ENCODE measurements at regions not wholly inside any gene's neighbourhood (a gene's known extent, or its start where the extent isn't known, plus 50 kb on each side); places are given as distances from the start of the nearest gene placed in this dataset.

DNA sequence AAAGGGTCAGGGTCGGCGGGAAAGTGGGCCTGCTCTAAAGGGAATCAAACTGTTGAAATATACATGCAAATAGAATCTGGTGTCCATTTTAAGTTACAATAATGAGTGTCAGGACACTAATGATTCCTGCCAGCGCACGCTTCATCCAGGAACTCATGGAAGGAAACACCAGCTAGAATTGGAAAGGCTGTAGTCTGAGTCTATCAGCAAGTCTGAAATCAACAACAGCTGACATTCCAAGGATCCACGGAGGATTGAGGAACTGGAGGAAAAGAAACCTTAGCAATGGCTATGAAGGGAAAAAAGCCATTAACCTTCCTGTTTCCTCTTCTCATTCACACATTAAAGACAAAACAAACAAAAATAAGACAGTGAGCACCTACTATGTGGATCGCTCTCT is 1063.1 kb downstream of the NTRK3 start:
- TF ChIP-seq, protein P1, sequence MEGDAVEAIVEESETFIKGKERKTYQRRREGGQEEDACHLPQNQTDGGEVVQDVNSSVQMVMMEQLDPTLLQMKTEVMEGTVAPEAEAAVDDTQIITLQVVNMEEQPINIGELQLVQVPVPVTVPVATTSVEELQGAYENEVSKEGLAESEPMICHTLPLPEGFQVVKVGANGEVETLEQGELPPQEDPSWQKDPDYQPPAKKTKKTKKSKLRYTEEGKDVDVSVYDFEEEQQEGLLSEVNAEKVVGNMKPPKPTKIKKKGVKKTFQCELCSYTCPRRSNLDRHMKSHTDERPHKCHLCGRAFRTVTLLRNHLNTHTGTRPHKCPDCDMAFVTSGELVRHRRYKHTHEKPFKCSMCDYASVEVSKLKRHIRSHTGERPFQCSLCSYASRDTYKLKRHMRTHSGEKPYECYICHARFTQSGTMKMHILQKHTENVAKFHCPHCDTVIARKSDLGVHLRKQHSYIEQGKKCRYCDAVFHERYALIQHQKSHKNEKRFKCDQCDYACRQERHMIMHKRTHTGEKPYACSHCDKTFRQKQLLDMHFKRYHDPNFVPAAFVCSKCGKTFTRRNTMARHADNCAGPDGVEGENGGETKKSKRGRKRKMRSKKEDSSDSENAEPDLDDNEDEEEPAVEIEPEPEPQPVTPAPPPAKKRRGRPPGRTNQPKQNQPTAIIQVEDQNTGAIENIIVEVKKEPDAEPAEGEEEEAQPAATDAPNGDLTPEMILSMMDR (conservative IDR thresholded peaks at IDR 0.05; ENCODE audit: low read depth, low read length): no peak
- no peak overlapping the region for H3K4me3 ChIP-seq (ENCODE audit: low read depth, low read length)
- no peak for DNase-seq (ENCODE audit: low read depth)

- TF ChIP-seq, protein P1 (conservative IDR thresholded peaks at IDR 0.05; ENCODE audit: low read depth, low read length): no peak
- H3K4me3 ChIP-seq (ENCODE audit: low read depth, low read length): no peak overlapping the region
- no peak for DNase-seq (ENCODE audit: low read depth)
Measured at GRCh38 chr15:87167706-87168105, 1088.0 kb downstream of the AGBL1 start.

DNA sequence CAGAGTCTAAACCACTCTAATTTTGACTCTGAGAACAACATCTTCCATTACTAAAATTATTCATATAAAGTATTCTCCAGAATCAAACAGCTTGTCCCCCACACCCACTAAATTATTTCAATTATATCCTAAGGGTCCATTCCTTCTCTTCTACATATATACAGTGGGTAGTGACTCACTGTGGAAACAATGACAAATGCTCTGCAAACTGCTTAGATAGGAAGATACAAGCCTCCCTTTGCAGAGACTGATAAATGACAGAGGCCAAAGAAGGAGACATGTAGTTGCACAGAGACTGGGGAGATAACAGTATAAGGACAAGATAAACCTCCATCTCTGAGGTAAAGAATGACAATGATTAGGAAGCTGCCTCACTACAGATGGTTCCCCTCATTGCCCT is 1087.4 kb downstream of the AGBL1 start:
- TF ChIP-seq, protein P1 (conservative IDR thresholded peaks at IDR 0.05; ENCODE audit: low read depth, low read length): no peak
- DNase-seq (ENCODE audit: low read depth): no peak
- no peak overlapping the region for H3K4me3 ChIP-seq (ENCODE audit: low read depth, low read length)

DNA sequence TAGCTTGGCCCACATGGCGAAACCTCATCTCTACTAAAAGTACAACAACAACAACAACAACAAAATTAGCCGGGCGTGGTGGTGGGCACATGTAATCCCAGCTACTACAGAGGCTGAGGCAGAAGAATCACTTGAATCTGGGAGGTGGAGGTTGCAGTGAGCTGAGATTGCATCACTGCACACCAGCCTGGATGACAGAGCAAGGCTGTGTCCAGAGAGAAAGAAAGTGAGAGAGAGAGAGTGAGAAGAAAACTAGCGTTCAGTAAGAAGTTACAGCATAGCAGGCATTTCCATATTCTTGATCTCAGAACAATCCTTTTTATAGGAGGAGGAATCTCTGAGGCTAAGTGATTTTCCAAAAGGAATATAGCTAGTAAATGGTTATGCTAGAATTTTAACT is 1076.1 kb downstream of the AGBL1 start:
- TF ChIP-seq, protein P1 (conservative IDR thresholded peaks at IDR 0.05; ENCODE audit: low read depth, low read length): no peak
- DNase-seq (ENCODE audit: low read depth): peak; percentile 12
- H3K4me3 ChIP-seq (ENCODE audit: low read depth, low read length): no peak overlapping the region

DNA sequence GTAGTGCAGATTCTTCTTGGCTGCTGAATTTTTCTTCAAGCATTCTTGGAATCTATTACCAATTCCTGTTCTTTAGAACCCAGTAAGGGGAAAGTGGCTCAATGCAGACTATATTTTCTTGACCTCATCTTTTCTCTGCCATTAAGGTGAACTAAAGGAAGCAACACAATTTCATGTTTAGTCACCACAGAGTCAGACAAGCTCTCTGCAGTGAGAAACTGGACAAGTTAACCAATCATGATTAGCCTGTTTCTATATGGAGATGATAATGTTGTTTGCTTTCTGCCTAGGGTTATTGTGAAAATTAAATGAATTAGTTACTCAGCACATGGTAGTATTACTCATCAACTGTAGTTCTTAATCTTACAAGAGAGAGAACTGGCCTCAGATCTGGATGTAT is 1075.1 kb downstream of the AGBL1 start:
- TF ChIP-seq, protein P1 (conservative IDR thresholded peaks at IDR 0.05; ENCODE audit: low read depth, low read length): no peak
- H3K4me3 ChIP-seq (ENCODE audit: low read depth, low read length): no peak overlapping the region
- peak; percentile 22 for DNase-seq (ENCODE audit: low read depth)

DNA sequence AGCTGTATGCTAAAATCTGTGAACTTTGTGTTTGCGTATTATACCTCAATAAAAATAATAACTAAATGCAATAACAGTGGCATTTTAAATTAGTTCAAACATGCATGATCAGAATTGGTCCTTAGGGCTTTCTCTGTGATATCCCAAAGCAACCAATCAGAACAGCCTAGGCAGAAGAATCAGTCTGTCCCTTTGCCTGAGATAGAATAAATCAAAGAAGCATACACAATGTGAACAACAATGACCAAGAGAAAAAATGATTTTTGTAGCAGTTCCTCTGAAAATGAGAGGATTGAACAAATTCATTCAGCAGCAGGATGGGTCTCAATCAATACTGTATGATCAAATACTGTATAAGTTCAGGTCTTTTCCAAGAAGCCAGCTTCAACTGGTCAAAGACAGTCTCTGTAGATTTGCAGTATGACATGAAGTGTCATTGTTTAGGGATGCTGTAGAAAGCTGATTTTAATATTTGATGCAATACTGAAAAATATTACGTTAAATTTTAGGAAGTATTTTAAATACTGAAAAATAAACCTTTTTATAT is 1071.6 kb downstream of the AGBL1 start:
- no peak for DNase-seq (ENCODE audit: low read depth)
- TF ChIP-seq, protein P1 (conservative IDR thresholded peaks at IDR 0.05; ENCODE audit: low read depth, low read length): no peak
- no peak overlapping the region for H3K4me3 ChIP-seq (ENCODE audit: low read depth, low read length)

- TF ChIP-seq, protein P1 (conservative IDR thresholded peaks at IDR 0.05; ENCODE audit: low read depth, low read length): no peak
- H3K4me3 ChIP-seq (ENCODE audit: low read depth, low read length): no peak overlapping the region
- DNase-seq (ENCODE audit: low read depth): no peak
Measured at GRCh38 chr15:87145696-87146095, 1066.0 kb downstream of the AGBL1 start.

All from choroid plexus epithelial cell (primary cell).